Daoy (cell line): ENCODE measurements at regions not wholly inside any gene's neighbourhood (a gene's known extent, or its start where the extent isn't known, plus 50 kb on each side); places are given as distances from the start of the nearest gene placed in this dataset.
A peak's percentile ranks its signal among the peaks of the same experiment; 100 is the strongest.
"Not testable (repeated sequence)": the region's sequence is repeated elsewhere in the genome, so short reads cannot be mapped to it uniquely, and the experiment has no call there.

Experiments used
- DNase-seq: peaks from one replicate; pipeline ENCODE4 v3.0.0-alpha.2; 2015; ENCODE audit warnings: low read depth

DNA sequence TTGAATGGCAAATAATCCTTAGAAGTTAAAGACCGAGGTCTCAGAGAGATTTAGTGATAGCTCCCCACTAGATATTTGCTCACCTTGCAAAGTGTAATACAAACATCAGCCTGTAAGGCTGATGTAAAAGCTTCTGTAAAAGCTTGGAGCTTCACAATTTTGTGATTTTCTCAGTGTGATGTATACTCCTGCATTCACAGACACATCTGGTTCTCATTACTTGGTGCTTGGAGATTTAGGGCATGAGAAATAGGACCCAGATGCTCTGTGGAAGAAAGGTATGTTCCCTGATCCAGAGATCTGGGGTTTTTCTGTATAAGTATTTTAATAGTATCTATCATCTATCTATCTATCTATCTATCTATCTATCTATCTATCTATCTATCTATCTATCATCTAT lies 1664.3 kb downstream of the C4orf33 start:
- no peak for DNase-seq

DNA sequence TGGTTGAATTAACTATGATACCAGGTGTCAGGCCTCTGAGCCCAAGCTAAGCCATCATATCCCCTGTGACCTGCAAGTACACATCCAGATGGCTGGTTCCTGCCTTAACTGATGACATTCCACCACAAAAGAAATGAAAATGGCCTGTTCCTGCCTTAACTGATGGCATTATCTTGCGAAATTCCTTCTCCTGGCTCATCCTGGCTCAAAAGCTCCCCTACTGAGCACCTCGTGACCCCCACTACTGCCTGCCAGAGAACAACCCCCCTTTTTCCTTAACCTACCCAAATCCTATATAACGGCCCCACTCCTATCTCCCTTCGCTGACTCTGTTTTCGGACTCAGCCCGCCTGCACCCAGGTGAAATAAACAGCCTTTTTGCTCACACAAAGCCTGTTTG lies 1671.4 kb downstream of the C4orf33 start:
- DNase-seq, result not testable (repeated sequence)

DNA sequence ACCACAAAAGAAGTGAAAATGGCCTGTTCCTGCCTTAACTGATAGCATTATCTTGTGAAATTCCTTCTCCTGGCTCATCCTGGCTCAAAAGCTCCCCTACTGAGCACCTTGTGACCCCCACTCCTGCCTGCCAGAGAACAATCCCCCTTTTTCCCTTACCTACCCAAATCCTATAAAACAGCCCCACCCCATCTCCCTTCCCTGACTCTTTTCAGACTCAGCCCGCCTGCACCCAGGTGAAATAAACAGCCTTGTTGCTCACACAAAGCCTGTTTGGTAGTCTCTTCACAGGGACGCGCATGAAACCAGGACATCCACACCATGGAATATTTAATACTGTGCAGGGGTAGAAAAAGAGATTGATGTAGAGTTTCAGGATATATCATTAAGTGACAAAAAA lies 1677.0 kb downstream of the C4orf33 start:
- DNase-seq, result not testable (repeated sequence)

DNA sequence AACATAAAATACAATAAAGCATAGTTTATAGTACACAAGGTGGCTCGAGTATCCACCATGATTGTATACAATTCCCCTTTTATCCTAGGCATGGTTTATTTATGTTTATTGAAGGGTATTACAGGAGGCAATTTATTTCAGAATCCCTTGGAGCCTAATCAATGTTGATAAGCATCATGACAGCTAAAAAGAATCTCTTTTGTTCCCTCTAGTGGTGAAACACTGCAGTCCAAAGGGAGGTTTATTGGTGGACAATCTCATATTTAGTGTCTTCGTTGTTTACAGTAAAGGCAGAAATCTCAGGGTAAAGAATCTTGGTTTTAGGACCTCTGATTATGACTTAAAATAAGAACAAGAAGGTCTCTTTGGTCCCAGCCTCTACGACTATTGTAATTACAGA lies 1712.5 kb downstream of the C4orf33 start:
- DNase-seq, result no peak

DNA sequence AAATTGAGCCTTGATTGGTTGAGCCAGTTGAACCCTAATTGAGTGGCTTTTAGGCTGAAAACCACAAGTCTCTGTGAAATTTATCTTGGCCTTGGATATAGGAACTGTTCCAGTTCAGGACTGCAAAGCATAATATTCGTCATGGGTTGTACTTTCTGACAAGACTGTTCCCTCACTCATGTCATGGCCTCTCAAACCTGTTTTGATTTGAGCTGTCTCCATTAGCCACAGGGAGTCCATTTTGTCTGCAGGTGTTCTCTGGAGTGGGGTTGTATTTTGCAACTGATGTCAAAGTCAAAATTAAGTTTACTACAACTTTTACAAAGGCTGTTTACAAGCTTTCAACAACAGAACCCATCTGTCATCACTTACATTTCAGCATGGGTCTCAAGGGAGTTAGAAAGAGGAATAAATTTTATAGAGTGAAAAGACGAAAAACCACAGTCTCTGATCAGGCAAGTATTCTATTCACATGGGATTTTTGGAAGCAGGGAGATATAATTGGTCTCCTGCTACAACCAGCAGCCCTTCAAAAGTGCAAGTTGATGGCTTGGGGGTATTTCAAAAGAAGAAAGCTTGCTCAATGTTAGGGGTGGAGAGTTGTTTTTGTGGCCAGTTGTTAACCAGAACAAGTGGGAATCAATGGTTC lies 1716.3 kb downstream of the C4orf33 start:
- no peak for DNase-seq

DNA sequence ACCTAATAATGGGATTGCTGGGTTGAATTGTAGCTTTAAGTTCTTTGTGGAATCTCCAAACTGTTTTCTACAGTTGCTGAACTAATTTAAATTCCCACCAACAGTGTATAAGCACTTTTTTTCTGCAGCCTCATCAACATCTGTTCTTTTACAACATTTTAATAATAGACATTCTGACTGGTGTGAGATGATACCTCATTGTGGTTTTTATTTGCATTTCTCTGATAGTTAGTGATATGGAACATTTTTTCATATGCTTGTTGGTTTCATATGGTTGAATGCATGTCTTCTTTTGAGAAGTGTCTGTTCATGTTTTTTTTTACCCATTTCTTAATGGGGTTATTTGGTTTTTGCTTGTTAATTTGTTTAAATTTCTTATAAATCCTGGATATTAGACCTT lies 1718.9 kb downstream of the C4orf33 start:
- DNase-seq, result no peak

DNA sequence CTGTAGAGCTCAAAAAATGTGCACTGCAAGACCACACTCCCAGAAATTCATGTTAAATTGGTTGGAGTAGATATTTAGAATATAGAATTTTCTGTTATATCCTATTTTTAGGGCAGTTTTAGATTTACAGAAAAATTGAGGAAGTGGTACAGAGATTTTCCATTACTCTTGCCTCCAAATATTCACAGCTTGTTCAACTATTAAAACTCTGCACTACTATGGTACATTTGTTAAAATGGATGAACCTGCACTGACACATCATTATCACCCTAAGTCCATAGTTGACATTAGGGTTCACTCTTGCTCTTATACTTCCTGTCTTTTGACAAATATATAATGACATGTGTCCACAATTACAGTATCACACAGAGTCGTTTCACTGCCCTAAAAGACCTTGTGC lies 1724.5 kb downstream of the C4orf33 start:
- no peak for DNase-seq

DNA sequence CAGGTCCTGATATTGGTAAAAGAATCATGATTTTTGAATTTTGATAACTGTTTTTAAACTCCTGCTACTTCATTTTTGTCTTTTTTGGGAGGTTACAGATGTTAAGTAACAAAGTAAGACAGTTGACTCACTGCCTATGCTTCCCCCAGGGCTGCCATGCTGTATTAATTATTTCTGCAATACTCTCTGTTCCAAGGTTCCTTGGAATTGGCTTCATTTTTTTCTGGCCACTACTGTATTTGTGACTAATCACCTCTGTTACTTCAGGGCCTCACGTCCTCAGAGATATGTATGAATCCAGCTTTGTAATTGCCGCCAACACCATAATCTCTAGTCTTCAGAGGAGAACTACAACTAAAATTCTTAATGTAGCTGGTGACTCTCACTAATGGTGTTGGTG lies 1729.3 kb downstream of the C4orf33 start:
- no peak for DNase-seq

DNA sequence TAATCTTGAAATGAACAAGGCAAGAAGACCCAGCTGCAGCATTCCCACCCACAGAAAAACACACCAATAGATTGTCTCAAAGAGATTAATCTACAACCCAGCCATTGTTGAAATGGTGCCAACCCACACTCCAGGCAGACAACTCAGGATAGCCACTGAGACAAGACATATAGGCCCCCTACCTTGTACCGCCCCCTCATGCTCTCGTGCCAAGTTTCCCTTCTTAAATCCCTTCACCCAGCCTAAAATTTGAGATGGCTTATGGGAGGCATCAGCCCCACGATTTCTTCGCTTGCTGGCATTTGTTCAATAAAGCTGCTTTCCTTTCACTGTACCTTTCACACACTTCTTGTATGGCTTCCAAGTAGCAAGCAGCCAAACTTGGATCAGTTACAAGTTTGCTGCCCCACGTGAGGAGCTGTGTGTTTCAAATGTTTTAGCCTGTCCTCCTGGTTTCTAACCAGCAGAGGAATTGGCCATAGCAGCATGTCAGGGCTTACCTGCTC lies 1754.1 kb downstream of the C4orf33 start:
- peak; percentile 3 for DNase-seq

DNA sequence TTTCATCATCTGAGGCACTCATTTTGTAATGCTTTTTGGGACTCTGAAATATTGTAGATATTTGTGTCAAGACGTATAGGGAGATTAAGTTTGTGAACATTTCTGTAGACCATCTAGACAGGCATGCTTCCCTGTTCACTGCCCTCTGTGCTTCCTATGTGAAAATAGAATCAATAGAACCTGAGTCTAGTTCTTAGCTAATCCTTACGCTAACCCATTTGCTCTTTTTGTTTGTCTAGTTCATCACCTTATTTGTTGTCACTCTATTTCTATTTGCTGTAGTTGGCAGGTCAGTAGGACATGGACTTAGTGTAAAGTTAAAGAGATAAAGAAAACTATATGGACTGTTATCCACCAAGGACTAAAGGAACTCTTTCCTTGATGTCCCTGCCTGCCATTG lies 1755.2 kb downstream of the C4orf33 start:
- DNase-seq, result no peak

DNA sequence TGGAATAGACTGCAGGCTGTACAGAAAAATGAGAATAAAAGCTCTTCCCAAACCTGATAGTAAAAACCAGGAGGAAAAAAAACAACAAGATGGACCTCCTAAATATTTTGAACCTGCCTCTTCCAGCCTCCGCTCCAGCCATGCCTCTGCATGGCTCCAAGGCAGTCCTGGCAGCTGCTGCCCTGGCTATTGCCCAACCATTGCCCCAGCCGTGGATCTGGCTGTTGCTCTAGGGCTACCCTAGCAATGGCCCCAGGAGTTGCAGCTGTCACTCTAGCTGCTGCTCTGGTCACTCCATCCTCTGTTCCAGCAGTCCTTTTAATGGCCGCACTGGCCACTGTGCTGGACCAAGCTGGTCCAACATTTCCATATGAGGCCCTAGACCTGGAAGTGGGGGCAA lies 1756.0 kb downstream of the C4orf33 start:
- DNase-seq, result no peak

DNA sequence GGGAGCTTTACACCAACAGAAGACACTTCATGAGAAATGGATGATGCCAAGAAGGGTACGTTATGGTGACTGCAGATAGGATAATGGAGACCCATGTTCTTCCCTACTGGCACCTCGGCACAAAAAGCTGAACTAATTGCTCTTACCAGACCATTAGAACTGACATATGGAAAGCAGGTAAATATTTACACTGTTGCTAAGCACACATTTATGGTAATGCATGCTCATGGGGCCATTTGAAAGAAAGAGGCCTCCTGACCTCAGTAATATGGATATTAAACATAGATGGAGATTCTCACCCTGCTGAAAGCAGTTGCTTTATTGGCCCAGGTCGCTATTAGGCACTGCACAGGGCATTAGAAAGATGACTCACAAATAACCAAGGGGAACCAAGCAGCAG lies 1759.6 kb downstream of the C4orf33 start:
- DNase-seq, result no peak

DNA sequence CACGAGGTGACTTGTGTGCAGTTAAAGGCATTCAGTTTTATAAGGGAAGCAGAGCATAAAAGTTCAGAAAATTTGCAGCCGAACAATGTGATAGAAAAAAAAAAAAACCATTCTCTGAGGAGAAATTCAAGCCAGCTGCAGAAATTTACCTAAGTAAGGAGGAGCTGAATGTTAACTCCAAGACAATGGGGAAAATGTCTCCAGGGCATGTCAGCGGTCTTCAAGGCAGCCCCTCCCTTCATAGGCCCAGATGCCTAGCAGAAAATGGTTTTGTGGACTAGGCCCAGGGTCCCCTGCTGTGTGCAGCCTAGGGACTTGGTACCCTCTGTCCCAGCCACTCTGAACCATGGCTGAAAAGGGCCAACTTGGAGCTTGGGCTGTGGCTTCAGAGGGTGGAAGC lies 1764.0 kb downstream of the C4orf33 start:
- no peak for DNase-seq

DNA sequence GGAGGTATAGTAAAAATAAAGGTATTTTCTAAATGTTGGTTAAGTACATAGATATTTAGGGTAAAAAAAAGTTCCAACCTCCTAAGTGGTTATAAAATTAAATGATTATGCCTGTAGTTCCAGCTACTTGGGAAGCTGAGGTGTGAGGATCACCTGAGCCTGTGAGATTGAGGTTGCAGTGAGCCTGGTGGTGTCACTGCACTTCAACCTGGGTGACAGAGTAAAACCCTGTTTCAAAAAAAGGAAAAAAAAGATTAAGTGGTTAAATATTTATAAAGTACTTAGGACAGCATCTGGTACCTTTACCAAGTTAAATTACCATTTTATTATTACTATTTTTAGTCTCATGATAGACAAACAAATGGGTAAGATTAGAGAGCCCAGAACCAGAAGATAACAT lies 1801.0 kb downstream of the C4orf33 start:
- DNase-seq, result no peak

DNA sequence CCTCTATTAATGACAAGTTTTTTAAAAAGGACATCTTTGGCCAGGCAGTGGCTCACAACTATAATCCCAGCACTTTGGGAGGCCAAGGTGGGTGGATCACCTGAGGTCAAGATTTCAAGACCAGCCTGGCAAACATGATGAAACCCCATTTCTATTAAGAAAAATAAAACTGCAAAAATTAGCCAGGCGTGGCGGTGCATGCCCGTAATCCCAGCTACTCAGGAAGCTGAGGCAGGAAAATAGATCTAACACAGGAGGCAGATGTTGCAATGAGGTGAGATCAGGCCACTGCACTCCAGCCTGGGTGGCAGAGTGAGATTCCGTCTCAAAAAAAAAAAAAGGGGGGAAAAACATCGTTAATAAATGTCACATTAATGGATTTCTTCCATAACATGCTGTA lies 1805.4 kb downstream of the C4orf33 start:
- no peak for DNase-seq

DNA sequence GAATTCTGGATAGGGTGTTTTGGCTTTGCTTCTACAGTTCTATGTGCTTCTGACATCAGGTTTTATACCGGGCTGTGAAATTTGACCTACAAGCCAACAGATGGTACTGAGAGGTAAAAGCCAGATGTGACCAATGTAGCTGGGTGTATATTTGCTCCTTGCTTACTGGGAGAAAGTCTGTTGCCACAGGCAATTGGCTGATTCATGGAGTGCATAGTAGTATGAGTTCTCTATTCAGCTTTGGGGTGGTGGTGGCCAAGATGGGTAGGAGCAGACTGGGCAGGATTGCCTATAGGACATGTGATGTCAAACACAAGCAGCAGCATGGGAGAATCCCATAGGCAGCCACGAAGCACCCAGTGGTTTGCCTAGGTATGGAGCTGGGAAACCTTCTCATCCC lies 1827.0 kb downstream of the C4orf33 start:
- no peak for DNase-seq

DNA sequence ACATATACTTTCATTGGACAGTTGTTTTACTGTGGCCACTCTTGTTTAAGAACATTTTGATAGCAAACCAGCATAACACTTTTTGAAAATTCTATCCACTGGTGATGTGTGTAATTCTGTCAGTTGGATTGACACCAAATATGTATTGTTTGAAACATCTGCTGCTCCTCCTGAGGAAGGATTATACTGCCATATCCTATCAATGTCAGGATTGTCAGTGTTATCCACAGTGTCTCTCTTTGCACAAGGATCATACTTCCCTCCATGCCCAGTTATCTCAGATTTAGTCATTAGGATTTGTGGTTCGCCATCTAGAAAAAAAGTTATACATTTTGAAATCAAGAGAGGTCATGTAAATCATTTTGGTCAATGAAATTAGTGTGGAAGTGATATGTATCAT lies 1859.6 kb downstream of the C4orf33 start:
- no peak for DNase-seq

DNA sequence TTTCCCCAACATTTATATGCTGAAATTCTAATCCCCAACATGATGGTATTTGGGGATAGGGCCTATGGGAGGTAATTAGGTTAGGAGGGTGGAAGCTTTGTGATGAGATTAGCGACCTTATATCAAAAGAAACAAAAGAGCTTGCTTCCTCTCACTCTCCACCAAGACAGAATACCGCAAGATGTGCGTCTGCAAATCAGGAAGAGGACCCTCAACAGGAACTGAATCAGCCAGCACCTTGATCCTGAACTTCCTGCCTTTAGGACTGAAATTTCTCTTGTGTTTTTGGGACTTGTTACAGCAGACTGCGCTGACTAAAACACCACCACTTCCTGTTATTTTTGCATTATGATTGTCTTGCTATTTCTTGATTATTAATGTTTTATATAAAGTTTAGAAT lies 1889.4 kb downstream of the C4orf33 start:
- peak; percentile 1 for DNase-seq

DNA sequence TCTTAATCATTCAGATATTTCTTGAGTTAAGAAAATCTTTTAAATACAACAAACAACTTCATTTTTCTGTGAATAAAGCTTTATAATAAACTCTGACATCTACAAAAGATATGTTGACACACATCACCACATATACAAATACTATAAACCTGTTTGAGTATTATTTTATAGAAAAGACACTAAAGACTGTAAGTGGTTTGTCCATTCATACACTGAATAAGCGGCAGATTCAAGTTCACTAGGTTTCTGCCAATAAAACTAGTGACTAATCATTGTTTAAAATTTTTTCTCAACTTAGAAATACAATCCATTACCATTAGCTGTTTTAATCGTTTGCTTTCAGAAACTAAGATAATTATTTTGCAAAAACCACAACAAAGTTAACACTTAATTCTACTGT lies 1900.0 kb downstream of the C4orf33 start:
- no peak for DNase-seq

DNA sequence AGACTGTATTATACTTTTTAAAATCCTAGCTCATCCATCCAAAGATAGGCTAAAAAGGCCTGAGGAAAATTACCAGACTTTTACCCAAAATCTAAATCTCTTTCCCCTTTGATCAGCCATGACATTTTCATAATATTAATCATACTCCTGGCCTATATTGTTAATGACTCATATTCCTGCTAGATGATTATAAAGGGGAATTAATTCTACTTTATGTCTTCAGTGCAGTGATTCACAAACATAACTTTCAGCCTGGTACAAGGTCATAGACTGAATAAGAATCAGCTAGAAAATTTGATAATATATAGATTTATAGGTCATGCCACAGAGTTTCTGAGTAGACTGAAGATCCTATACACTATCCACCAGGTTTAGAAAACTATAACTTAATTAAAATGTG lies 1905.4 kb downstream of the C4orf33 start:
- DNase-seq, result no peak

DNA sequence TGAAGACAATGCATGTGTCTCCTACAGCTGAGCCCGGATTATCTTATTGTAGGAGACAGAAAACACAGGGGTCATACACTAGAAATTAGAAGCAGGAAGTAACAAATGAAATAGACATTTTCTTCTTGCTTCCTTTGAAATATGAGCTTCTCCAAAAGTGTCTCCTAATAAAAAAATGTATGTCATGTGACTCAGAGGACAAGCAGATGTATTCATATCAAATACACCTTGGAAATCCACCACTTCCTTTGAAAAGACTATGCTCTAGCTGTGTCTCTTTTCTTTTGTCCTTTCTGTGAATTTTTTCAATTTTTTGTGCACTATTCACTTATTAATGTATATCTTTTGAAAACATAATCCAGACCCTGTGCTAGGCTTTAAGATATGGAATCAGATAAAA lies 1906.2 kb downstream of the C4orf33 start:
- no peak for DNase-seq

DNA sequence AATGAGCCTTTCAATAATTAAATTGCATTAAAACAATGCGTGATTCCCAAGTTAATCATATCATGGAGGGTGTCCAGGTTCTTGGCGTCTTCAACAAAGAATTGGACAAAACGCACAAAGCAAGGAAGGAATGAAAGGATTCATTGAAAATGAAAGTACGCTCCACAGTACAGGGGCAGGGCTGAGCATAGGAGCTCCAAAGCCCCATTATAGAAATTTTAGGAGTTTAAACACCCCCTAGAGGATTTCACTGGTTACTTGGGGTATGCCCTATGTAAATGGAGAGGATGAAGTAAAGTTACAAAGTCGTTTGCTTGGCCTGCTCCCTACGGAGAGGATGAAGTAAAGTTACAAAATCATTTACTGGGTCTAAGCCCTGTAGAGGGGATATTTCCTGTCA lies 1910.4 kb downstream of the C4orf33 start:
- no peak for DNase-seq

DNA sequence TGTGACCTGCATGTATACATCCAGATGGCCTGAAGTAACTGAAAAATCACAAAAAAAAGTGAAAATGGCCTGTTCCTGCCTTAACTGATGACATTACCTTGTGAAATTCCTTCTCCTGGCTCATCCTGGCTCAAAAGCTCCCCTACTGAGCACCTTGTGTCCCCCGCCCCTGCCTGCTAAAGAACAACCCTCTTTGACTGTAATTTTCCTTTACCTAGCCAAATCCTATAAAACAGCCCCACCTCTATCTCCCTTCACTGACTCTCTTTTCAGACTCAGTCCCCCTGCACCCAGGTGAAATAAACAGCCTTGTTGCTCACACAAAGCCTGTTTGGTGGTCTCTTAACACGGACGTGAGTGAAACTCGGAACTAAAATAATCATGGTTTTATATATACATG lies 1916.0 kb downstream of the C4orf33 start:
- not testable (repeated sequence) for DNase-seq

DNA sequence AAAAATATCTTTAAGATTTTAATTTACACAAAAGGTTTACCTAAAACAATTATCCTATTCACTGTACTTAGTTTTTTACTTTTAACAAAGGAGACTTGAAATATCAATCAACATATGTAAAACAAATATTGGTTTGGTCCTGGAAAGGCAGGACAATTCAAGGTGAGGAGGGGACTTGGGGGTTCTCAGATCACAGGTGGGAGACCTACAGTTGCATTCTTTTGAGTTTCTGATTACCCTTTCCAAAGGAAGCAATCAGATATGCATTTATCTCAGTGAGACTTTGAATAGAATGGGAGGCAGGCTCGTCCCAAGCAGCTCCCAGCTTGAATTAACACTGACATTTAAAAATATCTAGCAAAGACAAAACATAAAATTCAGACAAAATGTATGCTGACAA lies 1917.3 kb downstream of the C4orf33 start:
- DNase-seq, result no peak
